Activated naive CD4-positive, alpha-beta T cell treated with anti-CD3 and anti-CD28 coated beads, Interleukin-2, amount 10 ng/mL, durations not matched to agents 7 days and 5 days (primary cell): ENCODE measurements at regions not wholly inside any gene's neighbourhood (a gene's known extent, or its start where the extent isn't known, plus 50 kb on each side); places are given as distances from the start of the nearest gene placed in this dataset.

ENCODE experiments used
- CTCF ChIA-PET: fragments of 350-600 bp; sonication (Branson Sonifier 250); formaldehyde crosslinking; loops from one replicate; lab custom pipeline; 2021; ENCODE audit warnings: antibody characterized with exemption; lab: Charles Lee
- DNase-seq: peaks from one replicate; pipeline ENCODE4 v3.0.0-alpha.2; 2020
- H3K27ac Mint-ChIP-seq: one replicate; pipeline ENCODE4 v1.8.0; 2021; ENCODE audit warnings: mild to moderate bottlenecking, moderate library complexity, mixed read lengths
- H3K27me3 Mint-ChIP-seq: one replicate; pipeline ENCODE4 v1.8.0; 2021; ENCODE audit warnings: mild to moderate bottlenecking, mixed read lengths
- H3K36me3 Mint-ChIP-seq: one replicate; pipeline ENCODE4 v1.8.0; 2021; ENCODE audit warnings: mixed read lengths
- H3K4me1 Mint-ChIP-seq: one replicate; pipeline ENCODE4 v1.8.0; 2021; ENCODE audit warnings: mixed read lengths
- H3K4me3 Mint-ChIP-seq: one replicate; pipeline ENCODE4 v1.8.0; 2021; ENCODE audit warnings: mild to moderate bottlenecking, moderate library complexity, mixed read lengths
- H3K9me3 Mint-ChIP-seq: one replicate; pipeline ENCODE4 v1.8.0; 2021; ENCODE audit warnings: mixed read lengths

GRCh38 chr5:2378108-2378507 lies 373.4 kb downstream of the IRX2 start:
- Mint-ChIP-seq H3K9me3 (peaks cover 8% of the 10 kb centered on the region), H3K27ac (no peak overlapping the region), H3K4me3 (no peak overlapping the region), H3K27me3 (no peaks in the 10 kb centered on the region), H3K4me1 (no peaks in the 10 kb centered on the region), H3K36me3 (no peaks in the 10 kb centered on the region)
- CTCF ChIA-PET = no interaction called here
- DNase-seq = no peak

- no peak overlapping the region for H3K27ac Mint-ChIP-seq
- H3K36me3 Mint-ChIP-seq = no peaks in the 10 kb centered on the region
- DNase-seq = no peak
- peaks cover 21% of the 10 kb centered on the region for H3K9me3 Mint-ChIP-seq
- no peaks in the 10 kb centered on the region for H3K27me3 Mint-ChIP-seq
- CTCF ChIA-PET = no interaction called here
- no peak overlapping the region for H3K4me3 Mint-ChIP-seq
- no peaks in the 10 kb centered on the region for H3K4me1 Mint-ChIP-seq
Measured at GRCh38 chr5:2376486-2376885, 375.0 kb downstream of the IRX2 start.

- Mint-ChIP-seq H3K27me3 (no peaks in the 10 kb centered on the region), H3K27ac (no peak overlapping the region), H3K4me3 (no peak overlapping the region), H3K36me3 (no peaks in the 10 kb centered on the region), H3K9me3 (peaks cover 22% of the 10 kb centered on the region), H3K4me1 (no peaks in the 10 kb centered on the region)
- CTCF ChIA-PET = no interaction called here
- DNase-seq = no peak
Measured at GRCh38 chr5:2375757-2376250, 375.7 kb downstream of the IRX2 start.

- Mint-ChIP-seq H3K36me3 (no peaks in the 10 kb centered on the region), H3K4me1 (no peaks in the 10 kb centered on the region), H3K27ac (no peak overlapping the region), H3K4me3 (no peak overlapping the region), H3K27me3 (no peaks in the 10 kb centered on the region), H3K9me3 (peaks cover 21% of the 10 kb centered on the region)
- CTCF ChIA-PET = no interaction called here
- DNase-seq = no peak
Measured at GRCh38 chr5:2375291-2375690, 376.2 kb downstream of the IRX2 start.

- CTCF ChIA-PET = no interaction called here
- Mint-ChIP-seq H3K36me3 (no peaks in the 10 kb centered on the region), H3K27ac (no peak overlapping the region), H3K9me3 (peaks cover 25% of the 10 kb centered on the region), H3K27me3 (no peaks in the 10 kb centered on the region), H3K4me3 (no peak overlapping the region), H3K4me1 (no peaks in the 10 kb centered on the region)
- DNase-seq = no peak
Measured at GRCh38 chr5:2374703-2375102, 376.8 kb downstream of the IRX2 start.

GRCh38 chr5:2373631-2374030 lies 377.8 kb downstream of the IRX2 start:
- peaks cover 36% of the 10 kb centered on the region for H3K9me3 Mint-ChIP-seq
- no peak overlapping the region for H3K4me3 Mint-ChIP-seq
- CTCF ChIA-PET = no interaction called here

GRCh38 chr5:2371419-2371710 lies 380.1 kb downstream of the IRX2 start:
- CTCF ChIA-PET = no interaction called here
- H3K36me3 Mint-ChIP-seq = no peaks in the 10 kb centered on the region
- no peak for DNase-seq
- no peaks in the 10 kb centered on the region for H3K4me1 Mint-ChIP-seq
- H3K9me3 Mint-ChIP-seq = peaks cover 38% of the 10 kb centered on the region
- H3K27ac Mint-ChIP-seq = no peak overlapping the region
- no peaks in the 10 kb centered on the region for H3K27me3 Mint-ChIP-seq
- H3K4me3 Mint-ChIP-seq = no peak overlapping the region

More at GRCh38 chr5:2373631-2374030, 377.8 kb downstream of the IRX2 start:
- H3K27me3 Mint-ChIP-seq = no peaks in the 10 kb centered on the region
- H3K27ac Mint-ChIP-seq = no peak overlapping the region
- no peaks in the 10 kb centered on the region for H3K4me1 Mint-ChIP-seq
- H3K36me3 Mint-ChIP-seq = no peaks in the 10 kb centered on the region
- no peak for DNase-seq

- DNase-seq = no peak
- Mint-ChIP-seq H3K36me3 (no peaks in the 10 kb centered on the region), H3K4me1 (no peaks in the 10 kb centered on the region), H3K4me3 (no peak overlapping the region), H3K27me3 (no peaks in the 10 kb centered on the region), H3K9me3 (peaks cover 38% of the 10 kb centered on the region), H3K27ac (no peak overlapping the region)
- CTCF ChIA-PET = no interaction called here
Measured at GRCh38 chr5:2370626-2371418, 380.7 kb downstream of the IRX2 start.

- no peak for DNase-seq
- Mint-ChIP-seq H3K27me3 (no peaks in the 10 kb centered on the region), H3K4me3 (no peak overlapping the region), H3K36me3 (no peaks in the 10 kb centered on the region), H3K27ac (no peak overlapping the region), H3K4me1 (no peaks in the 10 kb centered on the region), H3K9me3 (peaks cover 43% of the 10 kb centered on the region)
- CTCF ChIA-PET = no interaction called here
Measured at GRCh38 chr5:2369178-2369577, 382.3 kb downstream of the IRX2 start.

- Mint-ChIP-seq H3K27ac (no peak overlapping the region), H3K9me3 (peaks cover 28% of the 10 kb centered on the region), H3K4me1 (no peaks in the 10 kb centered on the region), H3K4me3 (no peak overlapping the region), H3K27me3 (no peaks in the 10 kb centered on the region), H3K36me3 (no peaks in the 10 kb centered on the region)
- CTCF ChIA-PET = no interaction called here
- no peak for DNase-seq
Measured at GRCh38 chr5:2366816-2367215, 384.7 kb downstream of the IRX2 start.

GRCh38 chr5:2357309-2357708 lies 394.2 kb downstream of the IRX2 start:
- no peaks in the 10 kb centered on the region for H3K9me3 Mint-ChIP-seq
- H3K4me1 Mint-ChIP-seq = no peaks in the 10 kb centered on the region
- H3K36me3 Mint-ChIP-seq = no peaks in the 10 kb centered on the region
- no peak overlapping the region for H3K4me3 Mint-ChIP-seq
- H3K27ac Mint-ChIP-seq = no peak overlapping the region
- no peaks in the 10 kb centered on the region for H3K27me3 Mint-ChIP-seq
- DNase-seq = no peak
- CTCF ChIA-PET = no interaction called here

- CTCF ChIA-PET = no interaction called here
- Mint-ChIP-seq H3K4me3 (no peak overlapping the region), H3K9me3 (no peaks in the 10 kb centered on the region), H3K36me3 (no peaks in the 10 kb centered on the region), H3K27me3 (no peaks in the 10 kb centered on the region), H3K27ac (no peak overlapping the region), H3K4me1 (no peaks in the 10 kb centered on the region)
- no peak for DNase-seq
Measured at GRCh38 chr5:2355859-2356258, 395.6 kb downstream of the IRX2 start.

- Mint-ChIP-seq H3K27me3 (no peaks in the 10 kb centered on the region), H3K27ac (no peak overlapping the region)
Measured at GRCh38 chr5:2353871-2354440, 397.5 kb downstream of the IRX2 start.

GRCh38 chr5:2353211-2353610 lies 398.3 kb downstream of the IRX2 start:
- no peaks in the 10 kb centered on the region for H3K4me1 Mint-ChIP-seq
- peaks cover 2% of the 10 kb centered on the region for H3K9me3 Mint-ChIP-seq

More at GRCh38 chr5:2353871-2354440, 397.5 kb downstream of the IRX2 start:
- H3K9me3 Mint-ChIP-seq = no peaks in the 10 kb centered on the region
- H3K4me3 Mint-ChIP-seq = no peak overlapping the region
- CTCF ChIA-PET = no interaction called here
- no peaks in the 10 kb centered on the region for H3K36me3 Mint-ChIP-seq
- H3K4me1 Mint-ChIP-seq = no peaks in the 10 kb centered on the region
- no peak for DNase-seq

GRCh38 chr5:2352101-2352861 lies 399.2 kb downstream of the IRX2 start:
- H3K4me3 Mint-ChIP-seq = no peak overlapping the region
- H3K27me3 Mint-ChIP-seq = no peaks in the 10 kb centered on the region
- DNase-seq = no peak
- H3K27ac Mint-ChIP-seq = no peak overlapping the region
- peaks cover 4% of the 10 kb centered on the region for H3K9me3 Mint-ChIP-seq
- H3K4me1 Mint-ChIP-seq = no peaks in the 10 kb centered on the region
- no peaks in the 10 kb centered on the region for H3K36me3 Mint-ChIP-seq
- CTCF ChIA-PET = no interaction called here

More at GRCh38 chr5:2353211-2353610, 398.3 kb downstream of the IRX2 start:
- Mint-ChIP-seq H3K36me3 (no peaks in the 10 kb centered on the region), H3K27me3 (no peaks in the 10 kb centered on the region), H3K27ac (no peak overlapping the region), H3K4me3 (no peak overlapping the region)
- DNase-seq = no peak
- CTCF ChIA-PET = no interaction called here
